Neural cell (in vitro differentiated cells): ENCODE measurements at regions not wholly inside any gene's neighbourhood (a gene's known extent, or its start where the extent isn't known, plus 50 kb on each side); places are given as distances from the start of the nearest gene placed in this dataset.

Experiments used
- H2AFZ ChIP-seq: fragments of 200-600, 300-800 bp; sonication (generic), shearing (Covaris generic); 2 replicates; pipeline ENCODE4 v1.6.0; 2014; ENCODE audit warnings: low read depth, mild to moderate bottlenecking, antibody characterized with exemption, low read length, moderate library complexity
- H3F3A ChIP-seq: fragments of 200-600 bp; shearing (Covaris generic); 2 replicates; pipeline ENCODE4 v1.6.1; 2016; ENCODE audit warnings: mild to moderate bottlenecking, moderate library complexity, mixed read lengths, antibody characterized with exemption, low read length; ENCODE audit not compliant: insufficient read depth, poor library complexity, severe bottlenecking
- H3K27ac ChIP-seq: fragments of 200-600, 300-800 bp; sonication (generic), shearing (Covaris generic); 2 replicates; pipeline ENCODE4 v1.5.1; 2014; ENCODE audit warnings: mild to moderate bottlenecking, low read length, moderate library complexity
- H3K27me3 ChIP-seq: fragments of 300-800, 200-600 bp; sonication (generic), shearing (Covaris generic); 2 replicates; pipeline ENCODE4 v1.6.0; 2014; ENCODE audit warnings: mild to moderate bottlenecking, low read depth, low read length, moderate library complexity; ENCODE audit not compliant: insufficient read depth
- H3K36me3 ChIP-seq: fragments of 300-800, 200-600 bp; sonication (generic), shearing (Covaris generic); 2 replicates; pipeline ENCODE4 v1.5.1; 2014; ENCODE audit warnings: mild to moderate bottlenecking, antibody characterized with exemption, low read length, moderate library complexity; ENCODE audit not compliant: insufficient read depth
- H3K4me2 ChIP-seq: fragments of 300-800, 200-600 bp; sonication (generic), shearing (Covaris generic); 2 replicates; pipeline ENCODE4 v1.6.0; 2014; ENCODE audit warnings: mild to moderate bottlenecking, low read length
- H3K4me3 ChIP-seq: fragments of 300-800, 200-600 bp; sonication (generic), shearing (Covaris generic); 2 replicates; pipeline ENCODE4 v1.5.1; 2014; ENCODE audit warnings: mild to moderate bottlenecking, low read length, moderate library complexity
- H3K79me2 ChIP-seq: fragments of 200-600 bp; shearing (Covaris generic); replicated peaks from 2 replicates; pipeline ENCODE4 v1.6.0; 2014; ENCODE audit warnings: mild to moderate bottlenecking, low read length, moderate library complexity; ENCODE audit not compliant: insufficient read depth
- H3K9ac ChIP-seq: fragments of 300-800, 200-600 bp; sonication (generic), shearing (Covaris generic); 2 replicates; pipeline ENCODE4 v1.6.1; 2016; ENCODE audit warnings: mild to moderate bottlenecking, low read length, mixed read lengths
- H3K9me2 ChIP-seq: fragments of 200-600 bp; shearing (Covaris generic); 2 replicates; pipeline ENCODE4 v1.6.1; 2016; ENCODE audit warnings: mild to moderate bottlenecking, low read length, mixed read lengths; ENCODE audit not compliant: insufficient read depth
- H3K9me3 ChIP-seq: fragments of 200-600, 300-800 bp; sonication (generic), shearing (Covaris generic); 2 replicates; pipeline ENCODE4 v1.6.1; 2016; ENCODE audit warnings: mild to moderate bottlenecking, mixed run types, low read length, moderate library complexity, mixed read lengths
- H4K20me1 ChIP-seq: fragments of 200-600 bp; shearing (Covaris generic); 2 replicates; pipeline ENCODE4 v1.6.1; 2016; ENCODE audit warnings: mild to moderate bottlenecking, mixed run types; ENCODE audit not compliant: insufficient read depth
- CTCF ChIP-seq: fragments of 450-650 bp; IDR thresholded peaks from 2 replicates; pipeline ENCODE4 v1.5.1; 2014; ENCODE audit warnings: antibody characterized with exemption, mild to moderate bottlenecking, moderate library complexity; ENCODE audit not compliant: poor library complexity, severe bottlenecking
- EP300 ChIP-seq: fragments of 450-650 bp; conservative IDR thresholded peaks from 2 replicates; pipeline ENCODE4 v1.6.1; 2014; ENCODE audit warnings: antibody characterized with exemption, mild to moderate bottlenecking, moderate library complexity; ENCODE audit not compliant: poor library complexity, severe bottlenecking
- EZH2 ChIP-seq: fragments of 200-600, 300-800 bp; shearing (Covaris generic), sonication (generic); IDR thresholded peaks from 2 replicates; pipeline ENCODE4 v1.6.1; 2014; ENCODE audit warnings: antibody characterized with exemption, low read length, borderline replicate concordance, mild to moderate bottlenecking; ENCODE audit not compliant: insufficient read depth, poor library complexity, severe bottlenecking
- MXI1 ChIP-seq: fragments of 450-650 bp; conservative IDR thresholded peaks from 2 replicates; pipeline ENCODE4 v1.6.1; 2014; ENCODE audit warnings: antibody characterized with exemption, mild to moderate bottlenecking; ENCODE audit not compliant: poor library complexity, severe bottlenecking
- POLR2AphosphoS5 ChIP-seq: IDR thresholded peaks from 2 replicates; pipeline ENCODE4 v1.6.1; 2012
- RAD21 ChIP-seq: fragments of 450-650 bp; conservative IDR thresholded peaks from 2 replicates; pipeline ENCODE4 v1.6.1; 2014; ENCODE audit warnings: antibody characterized with exemption, mild to moderate bottlenecking, moderate library complexity
- REST ChIP-seq: IDR thresholded peaks from 2 replicates; pipeline ENCODE4 v1.6.1; 2012; ENCODE audit warnings: borderline replicate concordance
- SMC3 ChIP-seq: fragments of 450-650 bp; conservative IDR thresholded peaks from 2 replicates; pipeline ENCODE4 v1.6.1; 2014; ENCODE audit warnings: antibody characterized with exemption, mild to moderate bottlenecking, moderate library complexity; ENCODE audit not compliant: poor library complexity
- TAF1 ChIP-seq: IDR thresholded peaks from 2 replicates; pipeline ENCODE4 v1.6.1; 2012; ENCODE audit warnings: low read depth

- Histone ChIP-seq H3K9ac (no peak overlapping the region), H3K9me3 (no peaks in the 10 kb centered on the region), H3K36me3 (no peaks in the 10 kb centered on the region), H2AFZ (no peak overlapping the region), H3K9me2 (no peaks in the 10 kb centered on the region), H4K20me1 (no peaks in the 10 kb centered on the region), H3K27me3 (no peaks in the 10 kb centered on the region), H3K4me2 (no peak overlapping the region), H3K4me3 (no peak overlapping the region), H3F3A (no peaks in the 10 kb centered on the region), H3K79me2 (no peaks in the 10 kb centered on the region), H3K27ac (peak overlapping the region; percentile 22)
- no peak for TF ChIP-seq EP300
- no peak for TF ChIP-seq TAF1
- TF ChIP-seq EZH2 = no peak
- TF ChIP-seq MXI1 = no peak
- no peak for TF ChIP-seq REST
- no peak for TF ChIP-seq SMC3
- no peak for TF ChIP-seq POLR2AphosphoS5
- no peak for TF ChIP-seq CTCF
- no peak for TF ChIP-seq RAD21
Measured at GRCh38 chr5:152641970-152642805, 237.1 kb upstream of the NMUR2 start.

GRCh38 chr5:152642880-152643279 lies 237.8 kb upstream of the NMUR2 start:
- Histone ChIP-seq H3K9me3 (no peaks in the 10 kb centered on the region), H3K4me2 (no peak overlapping the region), H3K4me3 (no peak overlapping the region), H4K20me1 (no peaks in the 10 kb centered on the region), H3F3A (no peaks in the 10 kb centered on the region), H3K9me2 (no peaks in the 10 kb centered on the region), H3K79me2 (no peaks in the 10 kb centered on the region), H3K27me3 (no peaks in the 10 kb centered on the region), H3K27ac (no peak overlapping the region), H3K36me3 (no peaks in the 10 kb centered on the region), H3K9ac (no peak overlapping the region), H2AFZ (no peak overlapping the region)
- TF ChIP-seq EZH2 (no peak), REST (no peak), POLR2AphosphoS5 (no peak), SMC3 (no peak), TAF1 (no peak), MXI1 (no peak), RAD21 (no peak), EP300 (no peak), CTCF (no peak)
